Left cardiac atrium (tissue), 4 donors: ENCODE measurements at regions not wholly inside any gene's neighbourhood (a gene's known extent, or its start where the extent isn't known, plus 50 kb on each side); places are given as distances from the start of the nearest gene placed in this dataset.
A peak's percentile ranks its signal among the peaks of the same experiment; 100 is the strongest.
"Not testable (repeated sequence)": the region's sequence is repeated elsewhere in the genome, so short reads cannot be mapped to it uniquely, and the experiment has no call there.

Source experiments
- ATAC-seq, 2 donors: fragments of 200-7000 bp; cut with Tn5 transposase; one replicate each; pipeline ENCODE4 v1.9.1; 2020; ENCODE audit warnings: mild to moderate bottlenecking in 2 of 2, moderate library complexity in 2 of 2
- DNase-seq: peaks from one replicate; pipeline ENCODE4 v3.0.0-alpha.2; 2020
- intact Hi-C, 2 donors: fragments of 100-400 bp; cut with DNase I; formaldehyde crosslinking; loops; one replicate each; pipeline versions ENCODE4 v1.14.1 to v1.15.1; 2022 to 2023
- donor health status: DM: no; HTN: yes; CAD: no.
- donor health status: DM: no; HTN: yes; CAD: no; lungs with severe emphysema.
- donor health status: DM: yes; HTN: yes; CAD: no.
- donor health status: Dilated cardiomyopathy.

DNA sequence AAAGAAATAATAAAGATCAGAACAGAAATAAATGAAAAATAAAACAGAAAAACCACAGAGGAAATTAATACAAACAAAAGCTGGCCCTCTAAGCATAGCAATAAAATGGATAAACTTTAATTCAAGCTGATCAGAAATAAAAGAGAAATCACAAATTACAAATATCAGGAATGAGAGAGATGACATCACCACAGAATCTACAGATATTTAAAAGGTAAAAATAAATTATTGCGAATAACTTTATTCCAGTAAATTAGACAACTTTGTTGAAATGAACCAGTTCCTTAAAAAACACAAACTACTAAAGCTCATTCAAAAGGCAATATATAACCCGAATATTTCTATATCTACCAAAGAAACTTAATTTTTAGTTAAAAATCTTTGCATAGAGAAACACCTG is 131.7 kb downstream of the PPP1R3A start:
- no peak for ATAC-seq
- DNase-seq = no peak
- intact Hi-C loops = no loop called here

DNA sequence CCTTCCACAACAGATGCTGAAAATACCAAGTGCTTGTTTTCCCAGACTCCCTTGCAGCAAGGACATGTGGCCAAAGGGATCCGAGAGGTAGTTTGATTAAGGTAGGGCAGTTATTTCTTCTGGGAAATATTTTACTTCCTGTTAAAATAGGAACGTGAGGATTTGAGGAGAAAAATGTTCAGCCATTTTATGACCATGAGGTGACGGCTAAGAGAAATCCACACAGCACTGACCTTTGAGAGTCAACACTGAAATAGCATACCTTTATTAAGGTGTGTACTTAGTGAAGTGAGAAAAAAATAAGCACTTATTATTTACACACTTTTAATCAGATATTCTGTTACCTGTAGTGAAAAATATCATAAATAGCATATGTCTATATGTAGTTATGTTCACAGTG is 133.9 kb downstream of the PPP1R3A start:
- intact Hi-C loops = no loop called here
- DNase-seq = no peak
- no peak for ATAC-seq

DNA sequence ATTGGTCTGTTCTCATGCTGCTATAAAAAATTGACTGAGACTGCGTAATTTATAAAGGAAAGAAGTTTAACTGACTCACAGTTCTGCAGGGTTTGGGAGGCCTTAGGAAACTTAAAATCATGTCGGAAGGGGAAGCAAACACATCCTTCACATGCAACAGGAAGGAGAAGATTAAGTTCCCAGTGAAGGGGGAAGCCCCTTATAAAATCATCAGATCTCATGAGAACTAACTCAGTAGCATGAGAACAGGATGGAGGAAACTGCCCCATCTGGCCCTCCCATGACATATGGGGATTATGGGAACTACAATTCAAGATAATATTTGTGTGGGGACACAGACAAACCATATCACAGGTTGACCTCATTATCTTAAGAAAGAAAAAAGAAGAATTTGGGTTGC is 134.5 kb downstream of the PPP1R3A start:
- no peak for DNase-seq
- ATAC-seq = no peak
- intact Hi-C loops = no loop called here

DNA sequence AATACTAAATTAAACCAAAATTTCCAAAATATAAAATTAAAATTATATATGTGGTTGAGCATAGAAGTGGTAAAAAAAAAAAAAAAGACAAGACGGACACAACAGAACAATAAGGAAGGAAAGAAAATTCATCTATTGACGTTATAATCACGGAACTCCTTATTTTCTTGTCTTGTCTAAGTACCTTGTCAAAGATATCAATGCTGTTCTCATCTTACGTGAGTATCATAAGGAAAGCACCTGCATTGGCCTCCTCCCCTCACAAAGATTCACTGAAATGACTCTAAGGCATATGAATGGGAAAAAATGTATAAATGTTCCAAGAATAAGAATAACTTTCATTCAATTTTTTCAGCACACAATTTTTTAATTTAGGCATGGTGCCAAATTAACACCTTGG is 135.4 kb downstream of the PPP1R3A start:
- ATAC-seq (no peak), DNase-seq (no peak)
- intact Hi-C loops = no loop called here

DNA sequence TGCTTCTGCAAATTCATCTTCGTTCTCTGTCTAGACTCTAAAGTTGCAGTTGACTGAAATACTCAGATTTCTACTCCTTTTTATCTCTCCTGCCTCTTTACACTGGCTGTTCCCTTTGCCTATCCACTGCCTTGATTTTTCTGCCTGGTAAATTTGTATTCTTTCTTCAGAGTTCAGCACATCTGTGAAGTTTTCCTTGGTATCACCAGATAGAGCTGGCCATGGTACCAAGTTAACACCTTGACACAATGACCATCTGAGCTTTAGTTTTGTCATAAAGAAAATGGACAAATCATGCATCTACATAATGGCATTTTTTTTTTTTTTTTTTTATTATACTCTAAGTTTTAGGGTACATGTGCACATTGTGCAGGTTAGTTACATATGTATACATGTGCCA is 143.0 kb downstream of the PPP1R3A start:
- no peak for DNase-seq
- intact Hi-C loops = no loop called here
- no peak for ATAC-seq

DNA sequence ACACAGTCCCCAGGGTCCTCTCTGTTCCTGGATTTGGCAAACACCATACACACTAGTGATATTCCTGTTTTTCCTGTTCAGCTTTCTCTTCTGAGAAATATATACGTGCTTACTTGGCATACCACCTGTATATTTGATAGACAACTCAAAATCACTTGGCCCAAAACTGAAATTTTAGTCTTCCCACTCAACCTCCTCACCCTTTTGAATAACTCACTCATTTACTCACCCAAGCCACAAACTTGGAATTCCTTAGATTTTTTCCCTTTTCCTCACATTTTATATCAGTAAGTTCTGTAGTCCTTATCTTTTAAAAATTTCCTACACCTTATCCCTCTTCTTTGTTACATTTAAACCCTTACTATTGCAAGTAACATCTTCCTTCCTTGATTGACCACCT is 143.4 kb downstream of the PPP1R3A start:
- intact Hi-C loops = no loop called here
- DNase-seq = no peak
- ATAC-seq = no peak

DNA sequence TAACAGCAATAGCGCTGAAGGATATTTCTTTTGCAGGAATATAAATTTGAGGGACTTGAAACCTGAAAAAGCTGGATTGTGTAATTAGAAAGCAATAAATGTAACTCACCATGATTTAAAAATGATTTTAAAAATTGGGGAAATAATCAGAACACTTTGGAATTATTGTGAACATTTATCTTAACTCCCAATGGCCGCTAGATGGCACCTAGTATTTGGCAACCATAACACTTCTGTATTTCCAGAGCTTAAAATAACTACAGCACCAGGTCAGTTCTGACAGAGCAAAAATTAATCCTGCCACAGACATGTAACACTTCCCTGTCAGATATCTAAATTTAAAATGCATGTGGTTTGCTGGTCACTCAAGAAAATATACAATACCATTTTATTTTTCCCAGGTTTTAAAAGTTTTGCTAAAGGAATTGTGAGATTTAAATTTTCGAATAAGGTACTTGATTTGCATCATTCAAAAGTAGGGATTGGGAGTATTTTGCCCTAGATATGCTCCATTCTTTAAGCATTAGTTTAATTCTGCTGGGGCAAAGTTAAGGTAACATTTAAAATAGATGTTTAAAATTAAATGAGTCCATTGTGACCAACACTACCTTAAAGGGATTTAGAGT is 144.5 kb downstream of the PPP1R3A start:
- intact Hi-C loops = loop anchor here in 1 of 2 donors (5.0 kb wide), 1 partner anchor 143 kb away; the partner anchor contains the start of gene PPP1R3A
- peak; percentile 53 to 81 for ATAC-seq
- no peak for DNase-seq

DNA sequence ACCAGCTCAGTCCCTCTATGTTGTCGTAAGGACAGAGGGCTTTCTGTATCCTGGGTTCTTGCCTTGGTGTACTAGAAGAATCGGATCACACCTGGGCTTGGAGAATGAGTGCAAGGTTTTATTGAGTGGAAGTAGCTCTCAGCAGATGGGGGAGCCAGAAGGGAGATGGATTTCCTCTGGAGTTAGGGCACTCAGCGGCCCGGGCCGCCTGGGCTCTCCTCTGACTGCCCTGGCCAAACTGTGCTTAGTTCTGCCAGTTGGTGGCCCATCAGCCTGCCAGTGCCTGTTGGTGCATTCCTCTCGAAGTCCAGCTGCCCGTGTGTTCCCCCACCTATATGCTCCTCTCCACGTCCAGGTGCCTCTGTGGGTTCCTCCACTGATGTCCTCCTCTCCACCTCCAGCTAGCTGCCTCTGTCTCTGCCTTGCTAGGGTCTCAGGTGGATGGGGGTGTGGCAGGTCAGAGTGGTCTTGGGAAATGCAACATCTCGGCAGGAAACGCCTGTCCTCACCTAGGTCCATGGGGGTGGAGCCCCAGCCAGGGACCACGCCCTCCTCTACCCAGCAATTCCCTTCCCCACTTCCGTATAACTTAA is 148.6 kb downstream of the PPP1R3A start:
- no peak for ATAC-seq
- DNase-seq = no peak
- intact Hi-C loops = loop anchor here in 1 of 2 donors (5.0 kb wide), 1 partner anchor 147 kb away; the partner anchor contains the start of gene PPP1R3A

DNA sequence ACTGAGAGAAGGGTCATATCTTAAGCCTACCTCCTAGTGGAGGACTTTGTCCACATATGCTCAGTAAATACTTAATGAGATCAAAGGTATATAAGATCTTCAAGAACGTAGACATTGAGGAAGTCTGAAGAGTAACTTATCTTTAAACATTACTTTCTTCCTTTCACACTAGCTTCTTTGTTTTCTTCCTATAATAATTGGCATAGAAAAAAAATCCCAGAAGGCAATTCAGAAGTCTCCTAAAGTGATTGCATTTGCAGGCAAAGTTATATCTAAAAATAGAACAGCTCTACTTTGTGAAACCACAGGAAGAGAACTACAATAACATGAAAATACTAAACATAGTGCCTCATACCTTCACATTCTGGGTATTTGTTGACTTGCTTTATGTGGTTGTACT is 150.4 kb downstream of the PPP1R3A start:
- intact Hi-C loops = no loop called here
- DNase-seq (no peak), ATAC-seq (no peak)

DNA sequence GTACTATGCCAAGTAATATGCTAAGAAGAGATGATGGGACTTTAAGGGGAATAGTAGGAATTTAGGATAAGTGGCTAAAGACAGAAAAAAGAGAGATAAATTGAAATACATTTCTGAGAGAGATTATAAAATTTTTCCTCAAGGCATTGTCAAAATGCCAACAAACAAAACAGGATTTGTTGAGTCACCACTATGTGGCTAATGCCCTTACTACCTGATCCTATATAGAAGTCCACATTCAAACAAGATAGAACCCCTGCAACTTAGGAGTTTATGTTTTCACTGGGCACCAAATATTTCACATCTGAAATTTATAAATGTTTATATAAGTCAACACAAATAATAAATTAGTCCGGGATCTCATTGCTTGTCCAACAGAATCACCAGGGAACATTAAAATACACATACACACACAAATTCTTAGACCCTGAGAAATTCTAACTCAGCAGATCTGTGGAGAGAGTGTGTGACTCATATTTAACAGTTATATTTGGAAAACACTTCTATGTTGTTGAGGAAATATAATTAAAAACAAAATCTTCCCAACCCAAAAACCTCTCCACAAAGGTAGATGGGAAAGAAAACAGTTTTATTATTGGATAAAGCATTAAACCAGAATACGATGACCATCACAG is 154.3 kb downstream of the PPP1R3A start:
- no peak for ATAC-seq
- no peak for DNase-seq
- intact Hi-C loops = no loop called here

DNA sequence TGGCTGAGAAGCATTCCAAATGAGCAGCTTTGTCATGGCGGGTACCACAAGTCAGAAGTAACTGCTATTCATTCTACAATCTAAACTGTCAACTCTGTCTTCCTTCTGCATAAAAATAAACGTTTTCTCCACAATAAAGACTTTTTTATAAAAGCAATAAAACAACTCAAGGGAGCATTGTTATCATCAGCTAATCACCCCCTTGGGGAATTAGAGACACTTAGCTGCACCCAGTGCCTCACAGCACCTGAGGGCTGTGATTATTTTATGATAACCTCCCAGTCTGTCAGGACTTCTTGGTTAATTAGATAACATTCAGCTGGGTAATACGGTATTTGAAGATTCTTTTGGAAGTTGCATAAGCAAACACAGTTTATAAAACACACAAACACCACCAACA is 155.6 kb downstream of the PPP1R3A start:
- intact Hi-C loops = no loop called here
- ATAC-seq = no peak
- no peak for DNase-seq

DNA sequence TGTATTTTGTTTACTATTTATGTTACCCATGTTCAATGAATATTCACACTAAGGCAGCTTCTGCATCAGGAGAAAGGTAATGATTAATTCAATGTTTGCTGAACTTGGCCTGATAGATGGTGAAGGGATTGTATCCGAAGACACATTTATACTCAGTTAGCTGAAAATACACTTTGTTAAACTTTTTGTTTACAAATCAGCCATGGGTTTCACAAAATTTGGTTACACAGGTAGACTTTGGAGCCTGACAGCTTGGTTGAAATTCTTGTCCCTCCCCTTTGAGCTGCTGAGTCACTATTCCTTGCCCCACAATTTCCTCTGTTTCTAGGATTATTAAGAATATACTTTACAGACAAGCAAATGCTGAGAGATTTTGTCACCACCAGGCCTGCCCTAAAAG is 162.6 kb downstream of the PPP1R3A start:
- ATAC-seq (no peak), DNase-seq (no peak)
- intact Hi-C loops = no loop called here

DNA sequence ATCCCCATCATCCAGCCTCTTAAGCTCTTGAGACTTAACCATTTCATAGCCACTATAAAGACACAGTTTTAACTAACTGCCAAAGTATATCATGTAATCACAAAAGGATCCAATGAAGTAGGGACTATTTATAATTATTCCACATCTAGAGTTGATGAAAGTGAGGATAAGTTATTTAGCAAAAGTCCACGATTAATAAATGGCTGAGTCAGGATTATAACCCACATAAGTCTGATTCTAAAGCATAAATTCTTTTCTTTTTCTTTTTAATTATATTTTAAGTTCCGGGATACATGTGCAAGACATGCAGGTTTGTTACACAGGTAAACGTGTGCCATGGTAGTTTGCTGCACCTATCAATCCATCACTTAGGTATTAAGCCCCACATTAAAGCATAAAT is 166.1 kb downstream of the PPP1R3A start:
- intact Hi-C loops = no loop called here
- DNase-seq (no peak), ATAC-seq (no peak)

DNA sequence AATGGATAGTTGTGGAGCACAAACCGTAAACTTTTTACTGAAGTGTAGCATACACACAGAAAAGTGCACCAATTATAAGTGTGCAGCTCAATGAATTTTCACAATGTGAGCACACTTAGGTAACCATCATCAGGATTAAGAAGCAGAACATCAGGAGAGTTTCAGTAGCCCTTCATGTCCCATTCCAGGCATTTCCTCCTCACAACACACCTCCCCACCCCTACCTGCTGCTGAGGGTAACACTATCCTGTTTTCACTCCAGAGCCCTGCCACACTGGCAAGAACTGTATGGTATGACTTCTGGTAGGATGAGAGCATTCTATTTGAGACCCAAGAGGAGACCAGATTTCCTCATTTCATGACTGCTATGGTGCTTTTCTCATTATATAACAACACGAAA is 166.5 kb downstream of the PPP1R3A start:
- ATAC-seq = no peak
- no peak for DNase-seq
- intact Hi-C loops = no loop called here

DNA sequence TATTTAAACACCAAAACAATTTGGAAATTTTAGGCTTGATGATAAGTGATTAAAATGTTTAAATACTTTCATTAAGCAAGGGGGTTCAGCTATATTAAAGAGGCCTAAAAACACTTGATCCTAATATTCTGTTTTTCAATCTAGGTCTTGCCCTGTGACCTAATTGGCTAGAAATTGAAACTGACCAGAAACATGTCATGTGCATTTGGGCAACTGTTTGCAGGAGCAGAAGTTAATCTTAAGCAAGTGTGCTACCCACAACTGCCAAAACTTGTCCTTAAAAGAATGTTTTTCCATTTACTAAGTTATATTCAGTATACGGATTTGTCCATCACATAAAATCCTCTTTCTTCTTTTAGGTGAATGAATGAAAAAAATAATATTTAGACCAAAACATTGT is 167.3 kb downstream of the PPP1R3A start:
- intact Hi-C loops = no loop called here
- no peak for ATAC-seq
- no peak for DNase-seq

DNA sequence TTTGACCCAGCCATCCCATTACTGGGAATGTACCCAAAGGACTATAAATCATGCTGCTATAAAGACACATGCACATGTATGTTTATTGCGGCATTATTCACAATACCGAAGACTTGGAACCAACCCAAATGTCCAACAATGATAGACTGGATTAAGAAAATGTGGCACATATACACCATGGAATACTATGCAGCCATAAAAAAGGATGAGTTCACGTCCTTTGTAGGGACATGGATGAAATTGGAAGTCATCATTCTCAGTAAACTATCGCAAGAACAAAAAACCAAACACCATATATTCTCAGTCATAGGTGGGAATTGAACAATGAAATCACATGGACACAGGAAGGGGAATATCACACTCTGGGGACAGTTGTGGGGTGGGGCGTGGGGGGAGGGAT is 170.4 kb downstream of the PPP1R3A start:
- ATAC-seq, DNase-seq, intact Hi-C loops: not testable (repeated sequence)

DNA sequence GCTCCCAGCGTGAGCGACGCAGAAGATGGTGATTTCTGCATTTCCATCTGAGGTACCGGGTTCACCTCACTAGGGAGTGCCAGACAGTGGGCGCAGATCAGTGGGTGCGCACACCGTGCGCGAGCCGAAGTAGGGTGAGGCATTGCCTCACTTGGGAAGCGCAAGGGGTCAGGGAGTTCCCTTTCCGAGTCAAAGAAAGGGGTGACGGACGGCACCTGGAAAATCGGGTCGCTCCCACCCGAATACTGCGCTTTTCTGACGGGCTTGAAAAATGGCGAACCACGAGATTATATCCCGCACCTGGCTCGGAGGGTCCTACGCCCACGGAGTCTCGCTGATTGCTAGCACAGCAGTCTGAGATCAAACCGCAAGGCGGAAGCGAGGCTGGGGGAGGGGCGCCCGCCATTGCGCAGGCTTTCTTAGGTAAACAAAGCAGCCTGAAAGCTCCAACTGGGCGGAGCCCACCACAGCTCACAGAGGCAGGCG is 175.8 kb downstream of the PPP1R3A start:
- ATAC-seq, DNase-seq, intact Hi-C loops: not testable (repeated sequence)

DNA sequence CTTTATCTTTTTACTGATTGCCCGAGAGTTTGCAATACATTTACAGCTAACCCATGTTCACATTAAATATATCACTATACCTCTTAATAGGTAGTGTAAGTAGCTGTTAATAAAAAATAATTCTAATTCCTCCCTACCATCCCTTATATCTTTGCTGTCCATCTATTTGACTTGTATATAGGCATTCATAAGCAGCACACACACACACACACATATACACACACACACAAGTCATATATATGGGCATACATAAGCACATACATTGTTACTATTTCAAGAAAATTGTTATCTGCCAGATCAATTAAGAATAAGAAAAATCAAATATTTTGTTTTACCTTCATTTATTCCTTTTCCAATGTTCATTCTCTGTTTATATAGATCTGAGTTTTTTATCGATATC is 176.4 kb downstream of the PPP1R3A start:
- ATAC-seq (no peak), DNase-seq (no peak)
- intact Hi-C loops = no loop called here

DNA sequence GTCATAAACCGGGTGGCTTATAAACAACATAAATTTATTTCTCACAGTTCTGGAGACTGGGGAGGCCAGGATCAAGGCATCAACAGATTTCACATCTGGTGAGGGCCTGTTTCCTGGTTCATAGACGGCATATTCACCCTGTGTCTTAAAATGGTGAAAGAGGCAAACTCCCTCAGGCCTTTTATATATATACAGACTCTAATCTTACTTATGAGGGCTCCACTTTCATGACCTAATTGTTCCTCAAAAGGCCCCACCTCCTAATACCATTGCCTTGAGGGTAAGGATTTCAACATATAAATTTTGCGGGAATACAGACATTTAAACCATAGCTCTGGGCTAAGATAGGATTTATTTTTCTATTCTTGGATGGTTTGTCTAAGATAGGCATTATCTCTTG is 187.2 kb downstream of the PPP1R3A start:
- DNase-seq = no peak
- no peak for ATAC-seq
- intact Hi-C loops = no loop called here

DNA sequence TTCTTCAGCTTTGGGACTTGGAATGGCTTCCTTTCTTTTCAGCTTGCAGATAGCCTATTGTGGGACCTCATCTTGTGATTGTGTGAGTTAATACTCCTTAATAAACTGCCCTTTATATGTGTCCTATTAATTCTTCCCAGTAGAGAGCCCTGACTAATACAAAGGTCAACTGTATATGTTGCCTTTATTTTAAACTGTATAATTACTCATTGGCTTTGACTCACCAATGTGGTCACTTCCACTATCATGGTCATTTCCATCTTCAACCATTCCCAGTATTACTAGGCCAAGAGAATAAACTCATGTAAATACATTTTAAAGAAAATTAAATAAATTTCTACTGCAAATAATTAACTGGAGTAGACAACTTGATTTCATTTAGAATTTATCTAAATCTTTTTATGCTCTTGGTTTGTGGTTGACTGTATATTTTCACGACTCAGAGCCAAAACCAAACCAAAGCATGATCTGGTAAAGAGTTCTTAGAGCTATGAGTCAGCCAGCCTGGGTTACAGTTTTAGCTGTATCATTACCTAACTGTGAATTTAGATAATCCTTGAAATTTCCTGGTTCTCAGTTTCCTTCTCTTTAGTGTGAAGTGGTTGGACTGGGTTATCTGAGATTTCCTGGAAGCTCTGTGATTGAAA is 188.4 kb downstream of the PPP1R3A start:
- ATAC-seq (no peak), DNase-seq (no peak)
- intact Hi-C loops = no loop called here
